ENCODE measurements at regions not wholly inside any gene's neighbourhood (a gene's known extent, or its start where the extent isn't known, plus 50 kb on each side); places are given as distances from the start of the nearest gene placed in this dataset.

- Mint-ChIP-seq H3K9me3 (no peaks in the 10 kb centered on the region), H3K4me3 (no peak overlapping the region), H3K27me3 (ENCODE audit: low read depth) (no peaks in the 10 kb centered on the region), H3K36me3 (ENCODE audit: low read depth) (no peaks in the 10 kb centered on the region), H3K27ac (ENCODE audit: unreplicated experiment) (no peak overlapping the region), H3K4me1 (no peaks in the 10 kb centered on the region)
- no peak for TF ChIP-seq CTCF (conservative IDR thresholded peaks at IDR 0.05)
- no peak for DNase-seq (ENCODE audit: low read depth, low spot score)
These were observed 96.5 kb upstream of the MED13 start for GRCh38 chr17:62161405-62162148.

- no peak for DNase-seq (ENCODE audit: low read depth, low spot score)
- no peak overlapping the region for H3K27ac Mint-ChIP-seq (ENCODE audit: unreplicated experiment)
- no peaks in the 10 kb centered on the region for H3K4me1 Mint-ChIP-seq
- no peak overlapping the region for H3K4me3 Mint-ChIP-seq
- no peaks in the 10 kb centered on the region for H3K36me3 Mint-ChIP-seq (ENCODE audit: low read depth)
- TF ChIP-seq CTCF (conservative IDR thresholded peaks at IDR 0.05), result no peak
- no peaks in the 10 kb centered on the region for H3K27me3 Mint-ChIP-seq (ENCODE audit: low read depth)
- H3K9me3 Mint-ChIP-seq, result no peaks in the 10 kb centered on the region
These were observed 95.7 kb upstream of the MED13 start for GRCh38 chr17:62160816-62161215.

GRCh38 chr17:62159994-62160393 lies 94.9 kb upstream of the MED13 start:
- no peak overlapping the region for H3K27ac Mint-ChIP-seq (ENCODE audit: unreplicated experiment)
- no peak for DNase-seq (ENCODE audit: low read depth, low spot score)
- H3K36me3 Mint-ChIP-seq (ENCODE audit: low read depth), result no peaks in the 10 kb centered on the region
- H3K4me1 Mint-ChIP-seq, result no peaks in the 10 kb centered on the region
- H3K27me3 Mint-ChIP-seq (ENCODE audit: low read depth), result no peaks in the 10 kb centered on the region
- no peak for TF ChIP-seq CTCF (conservative IDR thresholded peaks at IDR 0.05)
- no peak overlapping the region for H3K4me3 Mint-ChIP-seq
- no peaks in the 10 kb centered on the region for H3K9me3 Mint-ChIP-seq

- Mint-ChIP-seq H3K4me1 (no peaks in the 10 kb centered on the region), H3K27ac (ENCODE audit: unreplicated experiment) (no peak overlapping the region), H3K36me3 (ENCODE audit: low read depth) (no peaks in the 10 kb centered on the region), H3K9me3 (no peaks in the 10 kb centered on the region), H3K27me3 (ENCODE audit: low read depth) (no peaks in the 10 kb centered on the region), H3K4me3 (no peak overlapping the region)
- TF ChIP-seq CTCF (conservative IDR thresholded peaks at IDR 0.05), result no peak
- DNase-seq (ENCODE audit: low read depth, low spot score), result no peak
These were observed 91.9 kb upstream of the MED13 start for GRCh38 chr17:62156949-62157348.

GRCh38 chr17:62154909-62155308 lies 89.8 kb upstream of the MED13 start:
- no peaks in the 10 kb centered on the region for H3K27me3 Mint-ChIP-seq (ENCODE audit: low read depth)
- no peak overlapping the region for H3K27ac Mint-ChIP-seq (ENCODE audit: unreplicated experiment)
- no peaks in the 10 kb centered on the region for H3K36me3 Mint-ChIP-seq (ENCODE audit: low read depth)
- no peaks in the 10 kb centered on the region for H3K4me1 Mint-ChIP-seq
- H3K4me3 Mint-ChIP-seq, result no peak overlapping the region
- H3K9me3 Mint-ChIP-seq, result no peaks in the 10 kb centered on the region
- DNase-seq (ENCODE audit: low read depth, low spot score), result no peak
- no peak for TF ChIP-seq CTCF (conservative IDR thresholded peaks at IDR 0.05)

All from neural crest cell (in vitro differentiated cells).